ENCODE measurements at regions not wholly inside any gene's neighbourhood (a gene's known extent, or its start where the extent isn't known, plus 50 kb on each side); places are given as distances from the start of the nearest gene placed in this dataset.

- no peak for DNase-seq
These were observed 409.9 kb downstream of the MZT1 start for GRCh38 chr13:72317346-72318109.

GRCh38 chr13:72316716-72317115, 410.7 kb downstream of the MZT1 start:
- DNase-seq = no peak

- no peak for DNase-seq
These were observed 412.1 kb downstream of the MZT1 start for GRCh38 chr13:72315312-72315711.

GRCh38 chr13:72314210-72314609, 413.2 kb downstream of the MZT1 start:
- no peak for DNase-seq

GRCh38 chr13:72313546-72313945, 413.9 kb downstream of the MZT1 start:
- DNase-seq = no peak

- DNase-seq = no peak
These were observed 423.3 kb downstream of the MZT1 start for GRCh38 chr13:72303941-72304746.

GRCh38 chr13:72296246-72296645, 429.2 kb upstream of the DACH1 start:
- DNase-seq = no peak

GRCh38 chr13:72295153-72295552, 428.1 kb upstream of the DACH1 start:
- no peak for DNase-seq

GRCh38 chr13:72293206-72293605, 426.2 kb upstream of the DACH1 start:
- no peak for DNase-seq

GRCh38 chr13:72290962-72291681, 424.1 kb upstream of the DACH1 start:
- DNase-seq = no peak

GRCh38 chr13:72286421-72286820, 419.4 kb upstream of the DACH1 start:
- DNase-seq = no peak

GRCh38 chr13:72284791-72285190, 417.8 kb upstream of the DACH1 start:
- DNase-seq = no peak

- no peak for DNase-seq
These were observed 394.7 kb upstream of the DACH1 start for GRCh38 chr13:72261732-72262131.

GRCh38 chr13:72259528-72259927, 392.5 kb upstream of the DACH1 start:
- DNase-seq = peak in 1 of 2 donors; percentile 0

GRCh38 chr13:72258340-72258981, 391.5 kb upstream of the DACH1 start:
- DNase-seq = no peak

- DNase-seq = peak in 1 of 2 donors; percentile 1
These were observed 388.9 kb upstream of the DACH1 start for GRCh38 chr13:72255908-72256307.

GRCh38 chr13:72253754-72254153, 386.8 kb upstream of the DACH1 start:
- no peak for DNase-seq

- DNase-seq = no peak
These were observed 379.4 kb upstream of the DACH1 start for GRCh38 chr13:72246396-72246795.

GRCh38 chr13:72244788-72245187, 377.8 kb upstream of the DACH1 start:
- no peak for DNase-seq

GRCh38 chr13:72230131-72230530, 363.1 kb upstream of the DACH1 start:
- no peak for DNase-seq

- no peak for DNase-seq
These were observed 362.1 kb upstream of the DACH1 start for GRCh38 chr13:72229067-72229466.

GRCh38 chr13:72221276-72221962, 354.4 kb upstream of the DACH1 start:
- DNase-seq = peak in 1 of 2 donors; percentile 8

All from inflammatory macrophage (primary cell).